H1 (cell line): ENCODE measurements at regions not wholly inside any gene's neighbourhood (a gene's known extent, or its start where the extent isn't known, plus 50 kb on each side); places are given as distances from the start of the nearest gene placed in this dataset.
A peak's percentile ranks its signal among the peaks of the same experiment; 100 is the strongest.

Experiments
- CTCF ChIA-PET: fragments of 300-600 bp; sonication (Branson Sonifier 250); formaldehyde crosslinking; loops from one replicate; lab custom pipeline; 2021; ENCODE audit not compliant: partially characterized antibody; lab: Charles Lee
- POLR2A ChIA-PET: fragments of 300-600 bp; sonication (Branson Sonifier 250); formaldehyde crosslinking; loops from one replicate; lab custom pipeline; 2021; ENCODE audit warnings: inconsistent platforms; ENCODE audit not compliant: partially characterized antibody; lab: Charles Lee
- DNase-seq, 2 experiments: peaks; one replicate each; pipeline versions ENCODE4 v3.0.0 to v3.0.0-alpha.2; 2010 to 2022; ENCODE audit warnings: low spot score in 2 of 2, low read depth in 1 of 2, mixed read lengths in 1 of 2
- FAIRE-seq: peaks from 2 replicates; lab custom pipeline; 2011; peaks lifted over from hg19 to GRCh38; lab: Jason Lieb, UNC
- H2AFZ ChIP-seq: 2 replicates; pipeline ENCODE4 v1.8.1; 2012; ENCODE audit warnings: low read length, inconsistent platforms
- H2AK5ac ChIP-seq: 2 replicates; pipeline ENCODE4 v1.6.1; 2013; ENCODE audit warnings: low read depth, low read length
- H2BK120ac ChIP-seq: replicated peaks from 2 replicates; pipeline ENCODE3; 2013; ENCODE audit warnings: low read depth, low read length, inconsistent platforms
- H2BK12ac ChIP-seq: 2 replicates; pipeline ENCODE4 v1.6.1; 2013; ENCODE audit warnings: low read depth, low read length
- H2BK15ac ChIP-seq: 2 replicates; pipeline ENCODE4 v1.6.1; 2013; ENCODE audit warnings: low read length
- H2BK20ac ChIP-seq: 2 replicates; pipeline ENCODE4 v1.6.1; 2013; ENCODE audit warnings: low read length
- H2BK5ac ChIP-seq: 2 replicates; pipeline ENCODE4 v1.6.1; 2013; ENCODE audit warnings: low read depth, low read length
- H3K14ac ChIP-seq: 2 replicates; pipeline ENCODE4 v1.6.1; 2013; ENCODE audit warnings: inconsistent platforms; ENCODE audit not compliant: insufficient read length
- H3K18ac ChIP-seq: 2 replicates; pipeline ENCODE4 v1.6.1; 2013; ENCODE audit warnings: low read length; ENCODE audit errors: extremely low read depth
- H3K23ac ChIP-seq: 2 replicates; pipeline ENCODE4 v1.6.1; 2013; ENCODE audit warnings: inconsistent platforms; ENCODE audit not compliant: insufficient read length
- H3K23me2 ChIP-seq: 2 replicates; pipeline ENCODE4 v1.6.1; 2013; ENCODE audit warnings: low read depth, low read length
- H3K27ac ChIP-seq: 2 replicates; pipeline ENCODE4 v1.6.1; 2011; ENCODE audit warnings: low read depth, low read length, inconsistent platforms
- H3K27me3 ChIP-seq, 4 experiments: replicated peaks in 1 of 4; 1 replicate in 1 of 4; 2 replicates in 3 of 4; pipeline versions ENCODE4 v1.6.1 to v1.8.1; 2011 to 2013; ENCODE audit warnings: low read length in 3 of 4, mild to moderate bottlenecking in 3 of 4, inconsistent platforms in 2 of 4, mixed read lengths in 2 of 4, moderate library complexity in 1 of 4; ENCODE audit not compliant: control insufficient read depth in 3 of 4, insufficient read depth in 3 of 4; ENCODE audit errors: extremely low read depth in 1 of 4
- H3K36me3 ChIP-seq, 4 experiments: 2 replicates each; pipeline versions ENCODE4 v1.6.1 to v1.8.1; 2011 to 2013; ENCODE audit warnings: mild to moderate bottlenecking in 4 of 4, low read length in 3 of 4, moderate library complexity in 2 of 4, control low read depth in 1 of 4, inconsistent platforms in 1 of 4; ENCODE audit not compliant: insufficient read depth in 4 of 4, control insufficient read depth in 2 of 4
- H3K4ac ChIP-seq: replicated peaks from 2 replicates; pipeline ENCODE3; 2013; ENCODE audit warnings: low read length, low read depth, mixed read lengths, inconsistent platforms; ENCODE audit not compliant: insufficient read length
- H3K4me1 ChIP-seq, 4 experiments: replicated peaks in 1 of 4; 1 replicate in 1 of 4; 2 replicates in 3 of 4; pipeline versions ENCODE4 v1.6.1 to v1.8.1; 2011 to 2013; ENCODE audit warnings: low read length in 3 of 4, inconsistent platforms in 2 of 4, mixed read lengths in 1 of 4; ENCODE audit not compliant: insufficient read depth in 4 of 4, control insufficient read depth in 3 of 4
- H3K4me2 ChIP-seq, 2 experiments: 2 replicates each; pipeline versions ENCODE4 v1.6.1 to v1.8.1; 2011 to 2013; ENCODE audit warnings: low read depth in 2 of 2, low read length in 2 of 2, control low read depth in 1 of 2, inconsistent platforms in 1 of 2, mild to moderate bottlenecking in 1 of 2; ENCODE audit not compliant: insufficient read depth in 1 of 2
- H3K4me3 ChIP-seq, 4 experiments: fragments of 200-600, 300-600 bp in 1 of 4; sonication (generic), shearing (Covaris generic), sonication (Bioruptor Twin) in 1 of 4; 2 replicates each; pipeline versions ENCODE4 v1.5.1 to v1.8.1; 2011 to 2016; ENCODE audit warnings: low read length in 4 of 4, low read depth in 3 of 4, control low read depth in 2 of 4, inconsistent platforms in 2 of 4, mild to moderate bottlenecking in 2 of 4, mixed read lengths in 1 of 4, moderate library complexity in 1 of 4; ENCODE audit not compliant: insufficient read depth in 2 of 4; ENCODE audit errors: extremely low read depth in 1 of 4
- H3K56ac ChIP-seq: replicated peaks from 2 replicates; pipeline ENCODE3; 2013; ENCODE audit warnings: low read depth, mild to moderate bottlenecking, mixed read lengths, low read length, inconsistent platforms; ENCODE audit not compliant: insufficient read length
- H3K79me1 ChIP-seq: 2 replicates; pipeline ENCODE4 v1.6.1; 2013; ENCODE audit warnings: low read depth, low read length, control low read depth
- H3K79me2 ChIP-seq, 2 experiments: 2 replicates each; pipeline versions ENCODE4 v1.6.1 to v1.8.1; 2012 to 2013; ENCODE audit warnings: low read length in 2 of 2, mild to moderate bottlenecking in 2 of 2, inconsistent platforms in 1 of 2; ENCODE audit not compliant: insufficient read depth in 2 of 2, control insufficient read depth in 1 of 2
- H3K9ac ChIP-seq, 4 experiments: replicated peaks in 1 of 4; 1 replicate in 1 of 4; 2 replicates in 3 of 4; pipeline versions ENCODE4 v1.6.1 to v1.8.1; 2011 to 2013; ENCODE audit warnings: low read depth in 3 of 4, low read length in 3 of 4, control low read depth in 2 of 4, mild to moderate bottlenecking in 2 of 4, moderate library complexity in 2 of 4, inconsistent platforms in 1 of 4; ENCODE audit errors: extremely low read depth in 1 of 4
- H3K9me3 ChIP-seq, 2 experiments: 2 replicates each; pipeline versions ENCODE4 v1.6.1 to v1.8.1; 2012 to 2013; ENCODE audit warnings: mild to moderate bottlenecking in 2 of 2, moderate library complexity in 2 of 2, control low read depth in 1 of 2, inconsistent platforms in 1 of 2, low read depth in 1 of 2, low read length in 1 of 2, mixed read lengths in 1 of 2; ENCODE audit not compliant: insufficient read depth in 2 of 2
- H4K20me1 ChIP-seq, 2 experiments: replicated peaks in 1 of 2; 2 replicates each; pipeline versions ENCODE3 to v1.8.1; 2011 to 2013; ENCODE audit warnings: inconsistent platforms in 2 of 2, low read length in 2 of 2, mild to moderate bottlenecking in 1 of 2; ENCODE audit not compliant: insufficient read depth in 2 of 2, control insufficient read depth in 1 of 2
- H4K5ac ChIP-seq: 2 replicates; pipeline ENCODE4 v1.6.1; 2013; ENCODE audit warnings: low read length, low read depth, mixed read lengths, inconsistent platforms; ENCODE audit not compliant: insufficient read length
- H4K8ac ChIP-seq: 2 replicates; pipeline ENCODE4 v1.8.0; 2013; ENCODE audit warnings: mild to moderate bottlenecking, moderate library complexity, low read length, inconsistent platforms; ENCODE audit not compliant: insufficient read depth; ENCODE audit errors: extremely low read depth
- H4K91ac ChIP-seq: replicated peaks from 2 replicates; pipeline ENCODE3; 2013; ENCODE audit warnings: low read length, mixed read lengths, inconsistent platforms; ENCODE audit not compliant: insufficient read length
- BCL11A ChIP-seq, 2 experiments: IDR thresholded peaks; one replicate each; pipeline ENCODE4 v1.6.1; 2011; ENCODE audit warnings: low read depth in 2 of 2, low read length in 2 of 2, mild to moderate bottlenecking in 2 of 2
- GABPA ChIP-seq: IDR thresholded peaks from 2 replicates; pipeline ENCODE4 v1.6.1; 2011; ENCODE audit warnings: mild to moderate bottlenecking, low read length, moderate library complexity, borderline replicate concordance; ENCODE audit not compliant: insufficient read depth
- HDAC6 ChIP-seq: IDR thresholded peaks from one replicate; pipeline ENCODE4 v1.7.1; 2012; ENCODE audit warnings: low read depth, mild to moderate bottlenecking, inconsistent platforms, low read length, moderate library complexity
- JUN ChIP-seq: IDR thresholded peaks from 2 replicates; pipeline ENCODE4 v1.6.1; 2011; ENCODE audit warnings: low read depth, mild to moderate bottlenecking, improper control_type of control experiment, low read length
- JUND ChIP-seq: IDR thresholded peaks from 2 replicates; pipeline ENCODE4 v1.6.1; 2011; ENCODE audit warnings: mild to moderate bottlenecking, improper control_type of control experiment, low read length
- KDM5A ChIP-seq: fragments of 200-600 bp; IDR thresholded peaks from 2 replicates; pipeline ENCODE4 v1.7.1; 2012; ENCODE audit warnings: mild to moderate bottlenecking, low read length, inconsistent platforms, mixed read lengths
- POU5F1 ChIP-seq: IDR thresholded peaks from 2 replicates; pipeline ENCODE4 v1.6.1; 2011; ENCODE audit warnings: low read depth, mild to moderate bottlenecking, low read length, moderate library complexity
- SP4 ChIP-seq: IDR thresholded peaks from 2 replicates; pipeline ENCODE4 v1.6.1; 2012; ENCODE audit warnings: low read length, inconsistent platforms
- TAF7 ChIP-seq: optimal IDR thresholded peaks from 2 replicates; pipeline ENCODE3; 2011; ENCODE audit warnings: low read depth, mild to moderate bottlenecking, inconsistent platforms, low read length, moderate library complexity, borderline replicate concordance
- TBP ChIP-seq: IDR thresholded peaks from 2 replicates; pipeline ENCODE4 v1.6.1; 2011; ENCODE audit warnings: low read depth, low read length, improper control_type of control experiment
- USF2 ChIP-seq: IDR thresholded peaks from 2 replicates; pipeline ENCODE4 v1.6.1; 2011; ENCODE audit warnings: low read length, improper control_type of control experiment
- ZNF274 ChIP-seq: IDR thresholded peaks from 2 replicates; pipeline ENCODE4 v1.7.0; 2012; ENCODE audit warnings: low read length, borderline replicate concordance; ENCODE audit errors: extremely low read depth
- WGBS, 2 experiments: shearing (Covaris generic) in 1 of 2; methylation state at CpG; one replicate each; pipeline versions ENCODE4 v1.1.6 to v1.1.7; 2013 to 2015; ENCODE audit warnings: low lambda C conversion rate in 2 of 2, mixed read lengths in 2 of 2, inconsistent platforms in 1 of 2, low coverage in 1 of 2, missing lambda C conversion rate in 1 of 2; ENCODE audit not compliant: insufficient replicate concordance in 2 of 2, insufficient coverage in 1 of 2, insufficient read length in 1 of 2; ENCODE audit errors: extremely low coverage in 1 of 2, missing lambda C conversion rate in 1 of 2; 5-methylcytosine and 5-hydroxymethylcytosine counted together

- no peak overlapping the region for H3K27ac ChIP-seq
- no peak for DNase-seq
- no peak overlapping the region for H2BK20ac ChIP-seq
- no peak overlapping the region for H4K91ac ChIP-seq
- H3K79me2 ChIP-seq: no peaks in the 10 kb centered on the region
- CTCF ChIA-PET: interaction anchor here (0.6 to 2.0 kb wide), 5 partner anchors 23 to 211 kb away, joined by 3 to 7 read pairs (median 3); no protein-coding TSS in a partner anchor
- no peak overlapping the region for H3K56ac ChIP-seq
- H3K14ac ChIP-seq: no peak overlapping the region
- H3K36me3 ChIP-seq: no peaks in the 10 kb centered on the region
- H2BK12ac ChIP-seq: no peak overlapping the region
- peaks cover 0 to 5% (median 4%) of the 10 kb centered on the region in 4 experiments; a peak in 3 of 7 replicates for H3K4me1 ChIP-seq
- no peak overlapping the region for H3K9ac ChIP-seq
- H3K9me3 ChIP-seq: no peaks in the 10 kb centered on the region
- no peaks in the 10 kb centered on the region for H3K79me1 ChIP-seq
- H3K4me3 ChIP-seq: no peak overlapping the region
- H2BK5ac ChIP-seq: no peak overlapping the region
- no peak overlapping the region for H2BK15ac ChIP-seq
- H3K4me2 ChIP-seq: no peak overlapping the region
- no peak overlapping the region for H2AK5ac ChIP-seq
- no peak overlapping the region for H4K8ac ChIP-seq
- no peak overlapping the region for H3K18ac ChIP-seq
- no peak overlapping the region for H3K23ac ChIP-seq
- POLR2A ChIA-PET: interaction anchor here (1.0 kb wide), 1 partner anchor 20 kb away, joined by 3 read pairs; no protein-coding TSS in a partner anchor
- no peak overlapping the region for H4K5ac ChIP-seq
- H2BK120ac ChIP-seq: no peak overlapping the region
- 19% methylated on average over 1 of the region's 1 CpG; no CpG with 5 or more reads in 1 of the 2 experiments for WGBS, 2 experiments
- H3K27me3 ChIP-seq: peaks cover 0 to 2% (median 0%) of the 10 kb centered on the region in 4 experiments; a peak in 1 of 7 replicates
- no peaks in the 10 kb centered on the region for H4K20me1 ChIP-seq
- no peak overlapping the region for H3K4ac ChIP-seq
- no peaks in the 10 kb centered on the region for H3K23me2 ChIP-seq
- peak; percentile 48 for FAIRE-seq
- no peak overlapping the region for H2AFZ ChIP-seq
- TF ChIP-seq USF2 (no peak), BCL11A (IDR thresholded peaks at IDR 0.05; ENCODE audit: low read depth in 2 of 2, low read length in 2 of 2) (no peak), GABPA (no peak), JUN (no peak), ZNF274 (no peak), SP4 (no peak), POU5F1 (no peak), JUND (no peak), KDM5A (no peak), TBP (no peak), HDAC6 (no peak), TAF7 (no peak)
These were observed 51.0 kb upstream of the EML4 start for GRCh38 chr2:42117923-42118753.
